Stimulated activated naive B cell treated with anti-CD40 and anti-IgM and Interleukin-4, amounts not matched to agents 10 μg/mL and 1 μg/mL and 100 μg/mL, for 72 hours (primary cell): ENCODE measurements at regions not wholly inside any gene's neighbourhood (a gene's known extent, or its start where the extent isn't known, plus 50 kb on each side); places are given as distances from the start of the nearest gene placed in this dataset.
"Not testable (repeated sequence)": the region's sequence is repeated elsewhere in the genome, so short reads cannot be mapped to it uniquely, and the experiment has no call there.

Experiments
- ATAC-seq, 2 donors: fragments of 150-1000 bp; cut with Tn5 transposase; replicated peaks; 2 replicates each; pipeline ENCODE4 v1.10.0; 2021; ENCODE audit warnings: moderate library complexity in 1 of 2
- DNase-seq: peaks from one replicate; pipeline ENCODE4 v3.0.0; 2021
- H3K27ac Mint-ChIP-seq: one replicate; pipeline ENCODE4 v1.8.0; 2022; ENCODE audit warnings: mild to moderate bottlenecking, mixed read lengths
- H3K27me3 Mint-ChIP-seq, 2 donors: one replicate each; pipeline ENCODE4 v1.8.0; 2022; ENCODE audit warnings: mixed read lengths in 2 of 2
- H3K36me3 Mint-ChIP-seq, 2 donors: one replicate each; pipeline ENCODE4 v1.8.0; 2022; ENCODE audit warnings: mixed read lengths in 2 of 2, mild to moderate bottlenecking in 1 of 2
- H3K4me1 Mint-ChIP-seq, 2 donors: one replicate each; pipeline ENCODE4 v1.8.0; 2022; ENCODE audit warnings: mixed read lengths in 2 of 2, mild to moderate bottlenecking in 1 of 2
- H3K4me3 Mint-ChIP-seq, 2 donors: one replicate each; pipeline ENCODE4 v1.8.0; 2022; ENCODE audit warnings: mild to moderate bottlenecking in 2 of 2, mixed read lengths in 2 of 2, moderate library complexity in 1 of 2
- H3K9me3 Mint-ChIP-seq, 2 donors: one replicate each; pipeline ENCODE4 v1.8.0; 2022; ENCODE audit warnings: mixed read lengths in 2 of 2, mild to moderate bottlenecking in 1 of 2

DNA sequence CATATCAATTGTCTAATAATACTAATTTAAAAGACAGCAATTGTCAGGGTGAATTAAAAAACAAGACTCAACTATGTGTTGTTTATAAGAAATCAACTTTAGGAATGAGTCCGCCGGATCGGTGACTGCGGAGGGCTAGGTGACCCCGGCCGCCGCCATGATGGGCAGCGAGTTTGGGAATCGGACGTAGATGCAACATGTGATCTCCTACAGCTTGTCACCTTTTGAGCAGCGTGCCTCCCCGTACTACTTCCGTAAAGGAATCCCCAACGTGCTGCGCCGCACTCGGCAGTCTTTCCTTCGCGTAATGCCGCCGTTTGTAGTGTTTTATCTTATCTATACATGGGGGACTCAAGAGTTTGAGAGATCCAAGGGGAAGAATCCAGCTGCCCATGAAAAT, 742.5 kb upstream of the PABPC4L start:
- no peak overlapping the region for H3K4me3 Mint-ChIP-seq
- no peaks in the 10 kb centered on the region for H3K36me3 Mint-ChIP-seq
- ATAC-seq: no peak
- H3K27ac Mint-ChIP-seq: no peak overlapping the region
- H3K9me3 Mint-ChIP-seq: peaks cover 2 to 6% of the 10 kb centered on the region in 2 donors
- DNase-seq: no peak
- H3K4me1 Mint-ChIP-seq: no peaks in the 10 kb centered on the region
- H3K27me3 Mint-ChIP-seq: no peaks in the 10 kb centered on the region

DNA sequence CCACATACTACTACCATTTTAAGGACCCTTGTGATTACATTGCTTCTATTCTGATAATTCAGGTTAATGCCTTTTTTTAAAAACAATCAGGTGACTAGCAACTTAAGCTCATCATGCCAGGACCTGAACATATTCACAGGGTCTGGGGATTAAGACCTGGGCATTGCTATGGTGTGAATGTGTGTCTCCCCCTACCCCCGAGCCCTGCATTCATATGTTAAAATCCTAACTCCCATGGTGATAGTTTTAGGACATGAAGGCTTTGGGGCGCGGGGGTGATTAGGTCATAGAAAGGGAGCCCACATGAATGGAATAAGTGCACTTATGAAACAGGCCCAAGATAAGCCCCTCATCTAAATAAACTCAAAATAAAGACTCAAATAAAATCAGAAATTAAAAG, 734.4 kb upstream of the PABPC4L start:
- ATAC-seq (no peak), DNase-seq (no peak)
- H3K9me3 Mint-ChIP-seq: peaks cover 0 to 1% of the 10 kb centered on the region in 2 donors
- no peak overlapping the region for H3K4me3 Mint-ChIP-seq
- no peak overlapping the region for H3K27ac Mint-ChIP-seq
- no peaks in the 10 kb centered on the region for H3K4me1 Mint-ChIP-seq
- H3K36me3 Mint-ChIP-seq: no peaks in the 10 kb centered on the region
- no peaks in the 10 kb centered on the region for H3K27me3 Mint-ChIP-seq

DNA sequence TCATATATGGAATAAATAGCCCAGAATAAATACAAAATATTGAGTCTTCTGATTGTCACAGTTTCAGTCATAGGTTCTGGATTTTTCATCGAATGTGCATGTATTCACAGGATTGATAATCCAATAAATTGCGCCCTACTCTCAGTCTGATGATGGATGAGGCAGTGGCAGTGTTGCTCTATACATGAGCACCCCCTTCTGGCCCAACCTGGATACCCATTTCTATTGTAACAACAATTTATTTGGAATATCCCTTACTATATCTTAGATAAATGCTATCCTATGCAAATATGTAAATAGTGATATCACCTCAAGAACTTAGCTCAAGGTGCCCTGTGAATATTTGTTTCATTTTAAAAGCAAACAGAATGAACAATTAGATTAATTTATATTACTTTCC, 733.7 kb upstream of the PABPC4L start:
- no peak for DNase-seq
- H3K36me3 Mint-ChIP-seq: no peaks in the 10 kb centered on the region
- no peak overlapping the region for H3K4me3 Mint-ChIP-seq
- no peak for ATAC-seq
- H3K27ac Mint-ChIP-seq: no peak overlapping the region
- H3K4me1 Mint-ChIP-seq: no peaks in the 10 kb centered on the region
- H3K9me3 Mint-ChIP-seq: peaks cover 0 to 1% of the 10 kb centered on the region in 2 donors
- no peaks in the 10 kb centered on the region for H3K27me3 Mint-ChIP-seq

DNA sequence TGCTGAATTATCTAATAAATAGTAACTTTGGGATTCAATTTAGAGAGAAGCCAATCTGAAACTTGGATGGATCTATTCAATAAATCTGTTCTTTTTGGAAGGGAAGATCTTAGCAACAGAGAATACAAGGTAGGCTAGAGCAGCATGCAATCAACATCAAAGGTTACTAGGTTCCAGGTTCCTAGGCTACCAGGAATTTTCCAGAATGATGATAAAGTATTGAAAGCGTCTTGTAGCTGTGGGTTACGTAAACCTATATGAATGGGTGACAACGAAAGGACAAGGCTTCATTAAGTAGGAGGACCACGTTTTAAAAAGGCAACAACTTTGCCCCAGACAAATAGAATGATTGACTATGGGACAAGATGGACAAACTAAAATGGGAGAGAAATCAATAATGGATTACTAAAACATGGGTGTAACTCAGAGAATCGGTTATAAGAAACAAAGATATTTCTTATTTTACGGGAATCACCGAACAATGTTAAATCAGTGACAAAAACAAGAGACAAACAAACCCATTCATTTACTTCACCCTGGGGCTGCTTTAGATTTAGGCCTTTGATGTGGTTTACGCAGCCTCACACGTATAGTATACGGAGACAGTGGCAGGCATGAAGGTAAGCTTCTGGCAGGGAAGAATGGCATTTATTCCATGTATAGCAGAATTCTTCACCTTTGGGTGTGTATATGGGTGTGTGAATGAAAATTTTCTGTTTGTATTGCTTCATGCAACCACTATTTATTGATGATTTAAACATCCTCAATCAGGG, 732.6 kb upstream of the PABPC4L start:
- no peaks in the 10 kb centered on the region for H3K36me3 Mint-ChIP-seq
- DNase-seq: no peak
- H3K27ac Mint-ChIP-seq: no peak overlapping the region
- H3K4me3 Mint-ChIP-seq: no peak overlapping the region
- peaks cover 0 to 1% of the 10 kb centered on the region in 2 donors for H3K9me3 Mint-ChIP-seq
- no peaks in the 10 kb centered on the region for H3K4me1 Mint-ChIP-seq
- H3K27me3 Mint-ChIP-seq: no peaks in the 10 kb centered on the region
- no peak for ATAC-seq

DNA sequence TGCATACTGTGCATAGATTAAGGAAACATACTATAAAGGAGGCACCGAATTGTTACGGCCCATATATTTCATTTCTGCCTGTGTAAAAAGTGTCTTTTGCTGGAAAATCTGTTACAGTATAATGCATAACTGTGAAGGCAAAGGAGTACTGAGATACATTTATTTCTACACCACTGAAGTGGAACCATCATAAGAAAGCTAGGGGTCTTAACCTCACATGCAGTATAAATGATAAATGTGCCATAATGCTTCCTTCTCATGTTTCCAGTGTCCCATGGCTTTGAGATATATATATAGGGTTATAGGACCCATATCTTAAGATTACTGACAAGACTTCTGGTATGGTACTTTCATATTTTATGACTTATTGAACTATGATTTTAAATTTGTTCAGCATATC, 713.8 kb upstream of the PABPC4L start:
- Mint-ChIP-seq H3K27ac (no peak overlapping the region), H3K4me1 (no peaks in the 10 kb centered on the region), H3K27me3 (no peaks in the 10 kb centered on the region), H3K9me3 (peaks cover 2 to 8% of the 10 kb centered on the region in 2 donors), H3K4me3 (no peak overlapping the region), H3K36me3 (no peaks in the 10 kb centered on the region)
- ATAC-seq (no peak), DNase-seq (no peak)

DNA sequence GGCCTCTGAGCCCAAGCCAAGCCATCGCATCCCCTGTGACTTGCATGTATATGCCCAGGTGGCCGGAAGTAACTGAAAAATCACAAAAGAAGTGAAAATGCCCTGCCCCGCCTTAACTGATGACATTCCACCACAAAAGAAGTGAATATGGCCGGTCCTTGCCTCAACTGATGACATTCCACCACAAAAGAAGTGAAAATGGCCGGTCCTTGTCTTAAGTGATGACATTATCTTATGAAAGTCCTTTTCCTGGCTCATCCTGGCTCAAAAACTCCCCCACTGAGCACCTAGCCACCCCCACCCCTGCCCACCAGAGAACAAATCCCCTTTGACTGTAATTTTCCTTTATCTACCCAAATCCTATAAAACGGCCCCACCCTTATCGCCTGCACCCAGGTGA, 712.7 kb upstream of the PABPC4L start:
- not testable (repeated sequence) for ATAC-seq, H3K36me3 Mint-ChIP-seq, H3K9me3 Mint-ChIP-seq, H3K27ac Mint-ChIP-seq, H3K27me3 Mint-ChIP-seq, H3K4me1 Mint-ChIP-seq, H3K4me3 Mint-ChIP-seq, DNase-seq

DNA sequence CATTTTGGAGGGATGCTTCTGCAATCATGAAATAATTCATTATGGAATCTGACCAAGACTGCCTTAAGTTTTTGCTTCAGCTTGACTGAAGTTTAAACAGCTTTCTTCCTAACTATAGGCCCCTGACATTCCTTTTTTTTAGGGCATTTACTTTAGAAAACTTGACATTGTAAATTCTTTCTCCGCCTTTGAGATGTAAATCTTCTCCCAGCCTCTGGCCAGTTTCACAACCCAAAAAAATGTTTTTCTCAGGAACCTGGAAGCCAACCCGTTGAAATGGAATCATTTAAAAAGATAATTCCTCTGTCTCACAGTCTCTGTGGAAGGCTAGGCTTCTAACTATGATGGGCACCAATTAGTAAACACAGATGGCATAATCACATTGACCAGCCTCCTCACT, 710.4 kb upstream of the PABPC4L start:
- no peaks in the 10 kb centered on the region for H3K27me3 Mint-ChIP-seq
- no peak overlapping the region for H3K27ac Mint-ChIP-seq

DNA sequence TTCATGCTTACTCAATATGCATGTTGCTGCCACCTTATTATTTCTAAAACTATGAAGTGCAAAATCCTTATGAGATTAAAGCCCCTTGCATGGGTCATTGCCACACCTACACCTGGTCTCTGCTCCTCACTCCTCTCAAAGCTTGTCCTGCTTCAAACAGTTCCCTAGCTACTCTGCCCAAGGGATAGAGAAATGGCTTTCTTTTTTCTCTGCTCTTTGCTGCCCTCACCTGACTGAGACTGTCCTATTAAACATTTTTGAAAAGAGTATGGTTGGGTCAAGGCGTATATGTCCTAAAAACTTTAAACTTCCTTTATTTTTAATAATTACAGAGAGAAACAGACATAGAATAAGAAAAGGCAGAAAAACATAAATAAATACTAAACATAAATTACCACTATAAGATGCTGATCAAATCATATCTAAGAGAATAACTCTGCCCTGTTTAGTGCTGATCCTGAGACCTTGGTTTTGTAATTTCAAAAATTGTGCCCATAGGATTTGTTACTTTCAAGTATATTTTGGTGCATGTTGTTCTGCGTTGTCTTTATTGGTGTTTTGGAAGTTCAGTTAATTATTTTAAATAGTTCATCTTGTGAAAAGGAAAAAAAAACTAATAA, 704.9 kb upstream of the PABPC4L start:
- no peak for ATAC-seq
- no peak for DNase-seq
- H3K36me3 Mint-ChIP-seq: no peaks in the 10 kb centered on the region
- H3K27me3 Mint-ChIP-seq: no peaks in the 10 kb centered on the region
- no peak overlapping the region for H3K4me3 Mint-ChIP-seq
- H3K27ac Mint-ChIP-seq: no peak overlapping the region
- peaks cover 0 to 2% of the 10 kb centered on the region in 2 donors for H3K9me3 Mint-ChIP-seq
- no peaks in the 10 kb centered on the region for H3K4me1 Mint-ChIP-seq

More for the DNA sequence above, 710.4 kb upstream of the PABPC4L start:
- Mint-ChIP-seq H3K36me3 (no peaks in the 10 kb centered on the region), H3K4me1 (no peaks in the 10 kb centered on the region), H3K9me3 (peaks cover 2 to 5% of the 10 kb centered on the region in 2 donors), H3K4me3 (no peak overlapping the region)
- no peak for ATAC-seq
- no peak for DNase-seq

DNA sequence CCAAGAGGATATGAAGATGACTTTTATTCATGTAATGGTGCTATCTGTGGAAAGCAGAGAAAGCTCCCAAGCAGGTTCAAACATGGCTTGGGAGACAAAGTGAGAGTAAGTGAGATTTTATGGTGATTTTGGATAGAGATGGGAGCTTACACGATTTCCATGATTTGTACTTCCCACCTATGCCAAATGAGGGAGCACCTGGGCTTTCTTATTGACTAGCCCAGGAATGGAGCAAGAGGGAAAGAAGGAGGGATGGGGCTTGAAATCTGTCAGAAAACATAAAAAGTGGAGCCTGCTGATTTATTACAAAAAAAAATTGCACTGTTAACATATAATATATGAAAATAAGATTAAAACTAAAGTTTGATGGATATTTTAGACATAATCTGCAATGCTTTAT, 703.5 kb upstream of the PABPC4L start:
- no peaks in the 10 kb centered on the region for H3K4me1 Mint-ChIP-seq
- no peak overlapping the region for H3K4me3 Mint-ChIP-seq
- H3K27ac Mint-ChIP-seq: no peak overlapping the region
- peaks cover 0 to 2% of the 10 kb centered on the region in 2 donors for H3K9me3 Mint-ChIP-seq
- no peaks in the 10 kb centered on the region for H3K36me3 Mint-ChIP-seq
- no peaks in the 10 kb centered on the region for H3K27me3 Mint-ChIP-seq
- ATAC-seq (no peak), DNase-seq (no peak)

DNA sequence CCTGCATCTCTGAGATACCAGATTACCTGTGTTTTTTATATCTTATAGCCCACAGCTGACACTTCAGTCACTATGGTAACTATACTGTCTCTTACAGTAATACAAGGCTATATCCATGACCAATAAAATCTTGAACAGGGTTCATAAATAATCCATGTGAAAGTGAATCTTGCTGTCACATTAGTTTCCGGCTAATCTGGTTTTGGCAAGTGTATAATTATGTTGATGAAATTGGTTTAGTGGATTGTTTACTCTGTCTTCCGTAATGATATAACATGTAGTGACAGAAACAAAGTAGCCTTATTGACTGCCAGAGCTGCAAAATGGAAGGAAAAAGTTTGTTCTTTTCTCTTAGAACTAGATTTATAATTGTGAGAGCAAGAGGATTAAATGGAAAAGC, 686.6 kb upstream of the PABPC4L start:
- DNase-seq: no peak
- no peaks in the 10 kb centered on the region for H3K9me3 Mint-ChIP-seq
- no peaks in the 10 kb centered on the region for H3K27me3 Mint-ChIP-seq
- H3K4me1 Mint-ChIP-seq: no peaks in the 10 kb centered on the region
- ATAC-seq: no peak
- H3K4me3 Mint-ChIP-seq: no peak overlapping the region
- no peak overlapping the region for H3K27ac Mint-ChIP-seq
- no peaks in the 10 kb centered on the region for H3K36me3 Mint-ChIP-seq

DNA sequence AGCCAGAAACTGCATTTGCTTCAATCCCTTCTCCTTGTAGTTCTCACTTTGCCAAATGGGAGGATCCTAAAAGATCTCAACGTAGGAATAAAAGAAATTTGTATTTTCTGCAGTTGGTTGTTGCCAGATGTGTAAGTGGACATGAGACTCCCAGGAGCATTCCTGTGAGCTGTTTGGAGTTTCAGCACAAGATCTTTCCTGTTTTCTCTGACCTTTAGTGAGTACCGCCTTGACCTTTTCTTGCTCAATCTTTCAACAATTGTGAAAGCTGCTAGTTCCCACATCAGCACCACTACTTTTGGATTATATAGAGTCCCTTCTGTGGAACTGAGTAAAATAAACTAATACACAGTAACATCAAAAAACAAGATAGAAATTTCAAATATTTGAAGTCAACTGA, 683.8 kb upstream of the PABPC4L start:
- ATAC-seq (no peak), DNase-seq (no peak)
- no peaks in the 10 kb centered on the region for H3K27me3 Mint-ChIP-seq
- H3K4me1 Mint-ChIP-seq: no peaks in the 10 kb centered on the region
- H3K27ac Mint-ChIP-seq: no peak overlapping the region
- H3K36me3 Mint-ChIP-seq: no peaks in the 10 kb centered on the region
- H3K9me3 Mint-ChIP-seq: peaks cover 0 to 4% of the 10 kb centered on the region in 2 donors
- no peak overlapping the region for H3K4me3 Mint-ChIP-seq

DNA sequence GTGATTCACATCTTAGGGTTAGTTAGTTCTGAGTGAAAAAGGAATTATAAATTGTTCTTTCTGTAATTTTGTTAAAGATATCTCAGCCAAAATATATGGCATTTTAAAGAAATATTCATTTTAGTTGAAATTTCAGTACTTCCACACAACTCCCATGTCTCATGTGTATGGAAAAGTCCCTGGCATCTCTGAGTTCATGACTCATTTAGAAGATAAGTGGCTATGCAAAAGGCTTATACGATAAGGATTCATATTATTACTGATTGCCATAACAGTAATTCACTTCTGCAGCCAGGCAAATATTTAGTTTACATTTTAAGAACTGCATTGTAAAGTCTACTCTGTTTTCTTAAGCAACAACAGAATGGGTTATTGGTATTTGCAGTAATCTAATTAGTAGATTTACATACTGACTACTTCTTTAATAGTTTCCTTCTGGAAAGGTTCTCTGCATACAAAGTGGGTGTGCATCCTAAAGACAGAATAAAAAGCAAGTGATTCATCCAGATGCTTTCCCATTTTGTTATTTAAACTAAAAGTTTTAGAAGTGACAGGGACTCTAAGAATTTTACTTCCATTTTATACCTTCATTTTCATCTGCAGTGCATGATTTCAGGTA, 682.4 kb upstream of the PABPC4L start:
- no peak for ATAC-seq
- Mint-ChIP-seq H3K27ac (no peak overlapping the region), H3K4me3 (no peak overlapping the region), H3K9me3 (peaks cover 0 to 4% of the 10 kb centered on the region in 2 donors), H3K4me1 (no peaks in the 10 kb centered on the region), H3K27me3 (no peaks in the 10 kb centered on the region), H3K36me3 (no peaks in the 10 kb centered on the region)
- DNase-seq: no peak

DNA sequence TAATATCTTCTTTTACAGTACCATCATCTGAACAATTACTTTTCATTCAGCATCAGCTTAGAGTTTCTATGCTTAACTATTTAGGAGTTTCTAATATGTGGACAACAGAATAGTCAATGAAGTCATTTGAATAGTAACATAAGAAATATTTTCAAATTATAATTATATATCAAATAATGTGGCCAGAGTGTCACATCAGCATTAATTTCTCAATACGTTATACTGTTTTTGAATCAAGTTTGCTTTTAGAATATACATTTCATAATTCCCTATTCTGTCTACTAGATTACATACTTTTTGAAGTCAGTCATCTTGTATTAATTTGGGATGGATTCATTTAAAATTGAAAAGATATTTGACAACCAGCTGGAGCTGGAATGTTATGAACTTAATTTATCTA, 677.4 kb upstream of the PABPC4L start:
- DNase-seq (no peak), ATAC-seq (no peak)
- Mint-ChIP-seq H3K4me3 (no peak overlapping the region), H3K36me3 (no peaks in the 10 kb centered on the region), H3K27me3 (no peaks in the 10 kb centered on the region), H3K9me3 (peaks cover 0 to 4% of the 10 kb centered on the region in 2 donors), H3K4me1 (no peaks in the 10 kb centered on the region), H3K27ac (no peak overlapping the region)

DNA sequence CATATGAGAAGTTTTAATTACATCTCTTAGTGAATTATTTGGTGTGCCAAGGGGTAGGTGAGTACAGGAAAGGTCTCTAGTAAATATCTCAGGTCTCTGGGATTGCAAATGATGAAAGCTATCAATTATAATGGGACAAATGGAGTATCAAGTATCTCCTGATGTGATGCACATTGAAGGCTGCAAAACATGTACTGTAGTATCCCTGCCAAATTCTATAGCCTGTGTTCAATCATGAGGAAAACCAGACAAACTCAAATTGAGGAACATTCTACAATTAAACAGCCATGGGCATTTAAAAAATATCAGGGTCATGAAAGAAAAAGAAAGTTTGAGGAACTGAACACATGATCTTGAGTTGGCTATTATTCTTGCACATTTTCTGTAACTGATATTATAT, 665.4 kb upstream of the PABPC4L start:
- no peaks in the 10 kb centered on the region for H3K4me1 Mint-ChIP-seq
- DNase-seq (no peak), ATAC-seq (no peak)
- H3K9me3 Mint-ChIP-seq: peaks cover 0 to 2% of the 10 kb centered on the region in 2 donors
- no peaks in the 10 kb centered on the region for H3K36me3 Mint-ChIP-seq
- H3K4me3 Mint-ChIP-seq: no peak overlapping the region
- H3K27me3 Mint-ChIP-seq: no peaks in the 10 kb centered on the region
- no peak overlapping the region for H3K27ac Mint-ChIP-seq

DNA sequence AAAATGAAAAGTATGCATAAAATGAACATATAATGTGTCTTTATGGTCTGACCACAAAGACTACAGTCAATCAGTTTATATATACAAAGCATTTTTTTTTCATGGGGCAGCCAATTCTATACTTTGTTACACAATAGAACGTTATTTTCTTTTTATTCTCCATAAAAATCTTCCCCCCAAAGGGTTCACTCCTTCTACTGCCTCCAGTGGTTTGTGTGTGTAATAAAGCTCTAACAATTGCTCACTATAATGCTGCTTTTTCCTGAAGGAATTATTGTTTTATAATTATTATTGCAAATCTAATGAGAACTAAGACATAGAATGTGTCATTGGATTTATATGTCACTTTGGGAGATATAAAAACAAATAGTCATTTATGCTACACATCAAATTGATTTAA, 664.1 kb upstream of the PABPC4L start:
- DNase-seq: no peak
- Mint-ChIP-seq H3K36me3 (no peaks in the 10 kb centered on the region), H3K4me3 (no peak overlapping the region), H3K9me3 (peaks cover 0 to 2% of the 10 kb centered on the region in 2 donors), H3K27me3 (no peaks in the 10 kb centered on the region), H3K4me1 (no peaks in the 10 kb centered on the region), H3K27ac (no peak overlapping the region)
- no peak for ATAC-seq
